KMS-11 (cell line): ENCODE measurements at regions not wholly inside any gene's neighbourhood (a gene's known extent, or its start where the extent isn't known, plus 50 kb on each side); places are given as distances from the start of the nearest gene placed in this dataset.

Experiments used
- H2AFZ ChIP-seq: fragments of 200-600 bp; sonication (generic); 2 replicates; pipeline ENCODE4 v1.6.1; 2016; ENCODE audit warnings: antibody characterized with exemption, mixed run types, low read depth
- H3K27ac ChIP-seq: fragments of 200-600 bp; sonication (generic); 2 replicates; pipeline ENCODE4 v1.6.1; 2016; ENCODE audit warnings: mild to moderate bottlenecking, mixed run types
- H3K27me3 ChIP-seq: fragments of 200-600 bp; sonication (generic); 2 replicates; pipeline ENCODE4 v1.6.1; 2017; ENCODE audit warnings: mild to moderate bottlenecking, low read depth, mixed run types, moderate library complexity; ENCODE audit not compliant: insufficient read depth
- H3K36me3 ChIP-seq: fragments of 200-600 bp; sonication (generic); 2 replicates; pipeline ENCODE4 v1.6.1; 2017; ENCODE audit warnings: mild to moderate bottlenecking, mixed run types; ENCODE audit not compliant: insufficient read depth
- H3K4me1 ChIP-seq: fragments of 200-600 bp; sonication (generic); 2 replicates; pipeline ENCODE4 v1.6.1; 2016; ENCODE audit warnings: mild to moderate bottlenecking, low read depth, mixed run types; ENCODE audit not compliant: poor library complexity, severe bottlenecking
- H3K4me2 ChIP-seq: fragments of 200-600 bp; sonication (generic); 2 replicates; pipeline ENCODE4 v1.7.0; 2016; ENCODE audit warnings: mild to moderate bottlenecking, mixed run types
- H3K4me3 ChIP-seq: fragments of 200-600 bp; sonication (generic); IDR thresholded peaks from 2 replicates; pipeline ENCODE4 v1.6.1; 2017; ENCODE audit warnings: low read depth, low read length, mixed read lengths; ENCODE audit not compliant: insufficient read depth
- H3K79me2 ChIP-seq: fragments of 200-600 bp; sonication (generic); 2 replicates; pipeline ENCODE4 v1.6.1; 2016; ENCODE audit warnings: low read depth, mixed run types; ENCODE audit not compliant: insufficient read depth
- H3K9ac ChIP-seq: fragments of 200-600 bp; sonication (generic); 2 replicates; pipeline ENCODE4 v1.6.1; 2016; ENCODE audit warnings: mild to moderate bottlenecking, mixed run types
- H4K20me1 ChIP-seq: fragments of 200-600 bp; sonication (generic); 2 replicates; pipeline ENCODE4 v1.6.1; 2016; ENCODE audit warnings: mild to moderate bottlenecking, mixed run types; ENCODE audit not compliant: insufficient read depth
- CTCF ChIP-seq: fragments of 200-600 bp; sonication (generic); conservative IDR thresholded peaks from 2 replicates; pipeline ENCODE4 v1.6.1; 2017; ENCODE audit warnings: low read depth, mild to moderate bottlenecking, antibody characterized with exemption, low read length, moderate library complexity, mixed read lengths

GRCh38 chr12:14262771-14263511 is 102.5 kb upstream of the ATF7IP start:
- no peak for TF ChIP-seq CTCF
- peaks cover 9% of the 10 kb centered on the region for H3K4me1 ChIP-seq
- H3K79me2 ChIP-seq, result no peaks in the 10 kb centered on the region
- H3K9ac ChIP-seq, result no peak overlapping the region
- no peaks in the 10 kb centered on the region for H3K36me3 ChIP-seq
- no peak overlapping the region for H3K4me2 ChIP-seq
- no peak overlapping the region for H3K4me3 ChIP-seq
- H4K20me1 ChIP-seq, result no peaks in the 10 kb centered on the region
- no peaks in the 10 kb centered on the region for H3K27me3 ChIP-seq
- H3K27ac ChIP-seq, result no peak overlapping the region
- H2AFZ ChIP-seq, result no peak overlapping the region

- no peaks in the 10 kb centered on the region for H3K79me2 ChIP-seq
- no peak overlapping the region for H3K4me2 ChIP-seq
- H3K27me3 ChIP-seq, result no peaks in the 10 kb centered on the region
- TF ChIP-seq CTCF, result no peak
- no peaks in the 10 kb centered on the region for H3K36me3 ChIP-seq
- no peak overlapping the region for H2AFZ ChIP-seq
- no peaks in the 10 kb centered on the region for H4K20me1 ChIP-seq
- no peak overlapping the region for H3K9ac ChIP-seq
- no peak overlapping the region for H3K4me3 ChIP-seq
- H3K4me1 ChIP-seq, result peaks cover 1% of the 10 kb centered on the region
- no peak overlapping the region for H3K27ac ChIP-seq
Measured at GRCh38 chr12:14263742-14264141, 101.7 kb upstream of the ATF7IP start.

GRCh38 chr12:14264316-14264715 is 101.2 kb upstream of the ATF7IP start:
- H3K27me3 ChIP-seq, result no peaks in the 10 kb centered on the region
- H3K79me2 ChIP-seq, result no peaks in the 10 kb centered on the region
- no peak overlapping the region for H3K4me3 ChIP-seq
- H3K4me2 ChIP-seq, result no peak overlapping the region
- no peak overlapping the region for H3K27ac ChIP-seq
- H3K36me3 ChIP-seq, result no peaks in the 10 kb centered on the region
- TF ChIP-seq CTCF, result no peak
- H3K9ac ChIP-seq, result no peak overlapping the region
- H4K20me1 ChIP-seq, result no peaks in the 10 kb centered on the region
- H2AFZ ChIP-seq, result no peak overlapping the region
- no peaks in the 10 kb centered on the region for H3K4me1 ChIP-seq

- H3K4me1 ChIP-seq, result no peaks in the 10 kb centered on the region
- no peak overlapping the region for H2AFZ ChIP-seq
- no peaks in the 10 kb centered on the region for H3K27me3 ChIP-seq
- no peak overlapping the region for H3K4me2 ChIP-seq
- no peak for TF ChIP-seq CTCF
- no peaks in the 10 kb centered on the region for H4K20me1 ChIP-seq
- no peaks in the 10 kb centered on the region for H3K79me2 ChIP-seq
- H3K4me3 ChIP-seq, result no peak overlapping the region
- H3K36me3 ChIP-seq, result no peaks in the 10 kb centered on the region
- H3K9ac ChIP-seq, result no peak overlapping the region
- H3K27ac ChIP-seq, result no peak overlapping the region
Measured at GRCh38 chr12:14264778-14265177, 100.7 kb upstream of the ATF7IP start.
